ENCODE measurements at regions not wholly inside any gene's neighbourhood (a gene's known extent, or its start where the extent isn't known, plus 50 kb on each side); places are given as distances from the start of the nearest gene placed in this dataset.

- TF ChIP-seq CTCF (IDR thresholded peaks at IDR 0.05; ENCODE audit: low read depth, low read length) = no peak
- no peak for TF ChIP-seq EZH2phosphoT487 (IDR thresholded peaks at IDR 0.05; ENCODE audit: low read depth)
Measured at GRCh38 chrX:20825984-20826383, 548.2 kb upstream of the CNKSR2 start.
